GM19239 (cell line): ENCODE measurements at regions not wholly inside any gene's neighbourhood (a gene's known extent, or its start where the extent isn't known, plus 50 kb on each side); places are given as distances from the start of the nearest gene placed in this dataset.
"Not testable (repeated sequence)": the region's sequence is repeated elsewhere in the genome, so short reads cannot be mapped to it uniquely, and the experiment has no call there.

ENCODE experiments used
- DNase-seq: peaks from one replicate; pipeline ENCODE4 v3.0.0; 2011; ENCODE audit warnings: low spot score; ENCODE audit not compliant: insufficient read length
- FAIRE-seq: peaks from 2 replicates; lab custom pipeline; 2011; peaks lifted over from hg19 to GRCh38; lab: Jason Lieb, UNC

DNA sequence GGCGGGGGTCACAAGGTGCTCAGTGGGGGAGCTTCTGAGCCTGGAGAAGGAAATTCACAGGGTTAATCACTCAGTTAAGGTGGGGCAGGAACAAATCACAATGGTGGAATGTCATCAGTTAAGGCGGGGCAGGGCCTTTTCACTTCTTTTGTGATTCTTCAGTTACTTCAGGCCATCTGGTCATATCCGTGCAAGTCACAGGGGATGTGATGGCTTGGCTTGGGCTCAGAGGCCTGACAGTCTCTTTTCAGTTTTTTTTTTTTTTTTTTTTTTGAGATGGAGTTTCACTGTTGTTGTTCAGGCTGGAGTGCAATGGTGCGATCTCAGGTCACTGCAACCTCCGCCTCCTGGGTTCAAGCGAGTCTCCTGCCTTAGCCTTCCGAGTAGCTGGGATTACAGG lies 499.4 kb downstream of the PCDH11X start:
- not testable (repeated sequence) for DNase-seq, FAIRE-seq

DNA sequence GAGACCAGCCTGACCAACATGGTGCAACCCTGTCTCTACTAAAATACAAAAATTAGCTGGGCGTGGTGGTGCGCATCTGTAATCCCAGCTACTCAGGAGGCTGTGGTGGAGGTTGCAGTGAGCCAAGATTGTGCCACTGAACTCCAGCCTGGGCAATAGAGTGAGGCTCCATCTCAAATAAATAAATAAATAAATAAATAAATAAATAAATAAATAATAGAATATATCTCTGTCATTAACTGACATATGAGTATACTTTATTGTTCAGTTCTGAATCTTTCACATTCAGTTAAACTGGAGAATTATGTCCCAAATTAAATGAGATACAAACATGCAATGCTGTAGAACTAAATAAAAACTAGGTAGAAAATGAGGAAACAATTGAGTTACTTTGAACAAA lies 501.2 kb downstream of the PCDH11X start:
- not testable (repeated sequence) for DNase-seq, FAIRE-seq

DNA sequence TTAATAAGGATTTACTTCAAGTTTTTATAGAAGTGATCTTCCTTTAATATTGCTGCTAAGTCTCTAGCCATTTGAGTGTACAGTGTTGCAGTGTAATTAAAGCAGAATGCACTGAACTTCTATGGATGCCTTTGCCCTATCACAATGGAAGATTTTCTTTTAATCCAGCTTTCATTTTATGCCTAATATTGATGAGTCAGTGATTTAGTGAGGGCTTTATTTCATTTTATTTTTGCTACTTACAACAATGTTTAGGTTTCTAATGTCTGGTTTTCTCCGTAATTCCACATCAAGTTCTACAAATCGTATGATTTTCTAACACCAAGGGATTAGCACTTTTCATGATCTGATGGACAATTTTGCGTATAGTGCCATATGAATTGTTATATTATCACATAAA lies 504.1 kb downstream of the PCDH11X start:
- no peak for DNase-seq
- FAIRE-seq, result no peak

DNA sequence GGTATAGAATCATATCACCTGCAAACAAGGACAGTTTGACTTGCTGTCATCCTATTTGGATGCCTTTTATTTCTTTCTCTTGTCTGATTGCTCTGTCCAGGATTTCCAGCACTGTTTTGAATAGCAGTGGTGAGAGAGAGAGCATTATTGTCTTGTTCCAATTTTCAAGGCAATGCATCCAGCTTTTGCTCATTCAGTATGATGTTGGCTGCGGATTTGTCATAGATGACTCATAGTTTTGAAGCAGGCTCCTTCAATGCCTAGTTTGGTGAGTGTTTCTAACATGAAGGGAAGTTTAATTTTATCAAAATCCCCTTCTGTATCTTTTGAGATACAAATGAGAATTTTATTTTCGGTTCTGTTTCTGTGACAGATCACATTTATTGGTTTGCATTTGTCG lies 518.9 kb downstream of the PCDH11X start:
- not testable (repeated sequence) for FAIRE-seq, DNase-seq

DNA sequence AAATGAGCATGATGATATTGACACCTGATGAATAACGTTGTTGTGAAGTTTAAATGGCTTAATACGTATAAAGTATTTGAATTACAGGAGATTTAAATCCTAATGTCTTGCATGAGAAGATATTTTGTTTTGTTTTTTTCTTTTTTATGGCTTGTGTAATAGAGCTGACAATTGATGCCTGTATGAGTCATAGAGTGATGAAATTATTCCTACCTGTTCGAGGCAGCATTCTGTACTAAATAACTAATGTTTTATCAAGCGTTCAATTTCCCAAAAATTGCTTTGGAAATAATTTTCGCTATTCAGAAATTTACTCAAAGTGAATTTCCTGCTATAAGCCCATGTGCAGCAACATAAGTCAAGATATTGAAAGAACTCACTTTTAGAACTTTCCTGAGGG lies 554.0 kb downstream of the PCDH11X start:
- not testable (repeated sequence) for FAIRE-seq, DNase-seq

DNA sequence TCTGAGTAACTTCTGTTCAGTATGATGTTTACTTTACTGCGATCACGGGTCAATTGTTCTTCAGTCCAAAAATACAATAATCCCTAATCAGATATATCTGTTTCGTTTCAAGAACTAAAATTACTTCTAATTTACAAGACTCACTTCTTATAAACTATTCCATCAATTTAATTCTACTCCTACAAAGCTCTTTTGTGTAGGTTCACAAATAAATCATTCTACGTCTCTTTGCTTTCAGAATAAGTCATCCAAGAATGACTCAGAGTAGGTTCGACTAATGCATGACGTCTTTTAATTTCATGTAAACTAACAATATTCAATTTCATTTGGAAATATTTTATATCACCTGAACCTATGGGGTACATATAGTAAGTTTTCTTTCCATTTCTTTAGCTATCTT lies 571.9 kb downstream of the PCDH11X start:
- DNase-seq, FAIRE-seq: not testable (repeated sequence)

DNA sequence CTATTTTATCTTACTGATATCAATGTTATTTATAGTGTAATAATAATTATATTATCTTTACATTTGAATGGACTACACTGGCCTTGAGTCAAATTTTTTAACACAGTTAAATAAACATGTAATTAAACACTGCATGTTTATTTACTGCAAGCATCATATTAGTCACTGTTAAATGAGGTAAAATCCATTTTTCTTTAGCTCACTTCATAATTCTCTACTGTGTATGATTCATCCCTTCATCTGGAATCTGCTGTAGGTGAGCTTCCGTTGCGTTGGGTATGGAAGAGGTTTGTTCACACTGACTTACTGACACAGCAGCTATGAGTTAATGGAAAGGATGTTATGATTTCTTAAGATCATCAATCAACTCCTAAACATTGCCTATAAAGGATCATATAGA lies 572.3 kb downstream of the PCDH11X start:
- DNase-seq (no peak), FAIRE-seq (no peak)
